Endothelial cell of umbilical vein (primary cell): ENCODE measurements at regions not wholly inside any gene's neighbourhood (a gene's known extent, or its start where the extent isn't known, plus 50 kb on each side); places are given as distances from the start of the nearest gene placed in this dataset.

Experiments used
- BruUV-seq: library from RNA; stranded (reverse); fragments of 400-500 nt; replicated peaks from 2 replicates; lab custom pipeline; 2021; lab: Mats Ljungman, UMichigan
- CTCF ChIA-PET: fragments of 300-600, 350-600 bp; sonication (Branson Sonifier 250); formaldehyde crosslinking; loops from one replicate; lab custom pipeline; 2021; ENCODE audit warnings: antibody characterized with exemption, inconsistent platforms; lab: Charles Lee
- POLR2A ChIA-PET: fragments of 300-600, 350-600 bp; sonication (Branson Sonifier 250); formaldehyde crosslinking; loops from one replicate; lab custom pipeline; 2021; ENCODE audit warnings: antibody characterized with exemption, inconsistent platforms; lab: Charles Lee
- DNase-seq: peaks from one replicate; pipeline ENCODE4 v3.0.0-alpha.2; 2011; ENCODE audit warnings: low read depth, low spot score
- FAIRE-seq: peaks from 2 replicates; lab custom pipeline; 2011; peaks lifted over from hg19 to GRCh38; lab: Jason Lieb, UNC
- H2AFZ ChIP-seq: 2 replicates; pipeline ENCODE4 v1.6.0; 2012; ENCODE audit warnings: low read depth, low read length, control low read depth, inconsistent platforms
- H3K27ac ChIP-seq: 2 replicates; pipeline ENCODE4 v1.5.1; 2011; ENCODE audit warnings: low read depth, mild to moderate bottlenecking, control low read depth, low read length, moderate library complexity; ENCODE audit not compliant: insufficient read depth
- H3K27me3 ChIP-seq, 2 experiments: 2 replicates each; pipeline versions ENCODE4 v1.6.0 to v1.6.1; 2011; ENCODE audit warnings: low read length in 2 of 2, mixed read lengths in 1 of 2; ENCODE audit not compliant: control insufficient read depth in 2 of 2, insufficient read depth in 2 of 2
- H3K36me3 ChIP-seq, 2 experiments: 2 replicates in 1 of 2; 3 replicates in 1 of 2; pipeline ENCODE4 v1.5.1; 2011; ENCODE audit warnings: low read length in 2 of 2, mild to moderate bottlenecking in 1 of 2, moderate library complexity in 1 of 2; ENCODE audit not compliant: control insufficient read depth in 2 of 2, insufficient read depth in 2 of 2; ENCODE audit errors: extremely low read depth in 1 of 2
- H3K4me1 ChIP-seq: 3 replicates; pipeline ENCODE4 v1.5.1; 2011; ENCODE audit warnings: mild to moderate bottlenecking, low read length; ENCODE audit not compliant: control insufficient read depth, insufficient read depth; ENCODE audit errors: extremely low read depth
- H3K4me2 ChIP-seq: 2 replicates; pipeline ENCODE4 v1.6.1; 2011; ENCODE audit warnings: low read length, control low read depth, mixed read lengths; ENCODE audit not compliant: insufficient read depth
- H3K4me3 ChIP-seq, 3 experiments: fragments of 200-600 bp in 1 of 3; sonication (generic), shearing (Covaris generic) in 1 of 3; replicated peaks in 1 of 3; 2 replicates each; pipeline ENCODE4 v1.5.1; 2011 to 2016; ENCODE audit warnings: control low read depth in 3 of 3, low read length in 3 of 3, mild to moderate bottlenecking in 2 of 3, inconsistent platforms in 1 of 3, low read depth in 1 of 3, moderate library complexity in 1 of 3; ENCODE audit not compliant: insufficient read depth in 1 of 3
- H3K79me2 ChIP-seq: 2 replicates; pipeline ENCODE4 v1.6.0; 2012; ENCODE audit warnings: low read length, inconsistent platforms; ENCODE audit not compliant: control insufficient read depth, insufficient read depth
- H3K9ac ChIP-seq: replicated peaks from 2 replicates; pipeline ENCODE3; 2011; ENCODE audit warnings: low read length, control low read depth; ENCODE audit not compliant: insufficient read depth; ENCODE audit errors: extremely low read depth
- H3K9me1 ChIP-seq: replicated peaks from 3 replicates; pipeline ENCODE4 v1.6.0; 2011; ENCODE audit warnings: mild to moderate bottlenecking, low read length; ENCODE audit not compliant: control insufficient read depth, insufficient read depth; ENCODE audit errors: extremely low read depth
- H3K9me3 ChIP-seq: replicated peaks from 2 replicates; pipeline ENCODE4 v1.5.1; 2012; ENCODE audit warnings: low read length, inconsistent platforms; ENCODE audit not compliant: control insufficient read depth, insufficient read depth
- H4K20me1 ChIP-seq: replicated peaks from 2 replicates; pipeline ENCODE3; 2011; ENCODE audit warnings: mild to moderate bottlenecking, low read length; ENCODE audit not compliant: control insufficient read depth, insufficient read depth; ENCODE audit errors: extremely low read depth
- CTCF ChIP-seq, 2 donors: IDR thresholded peaks; 1 replicate in 1 of 2; 2 replicates in 1 of 2; pipeline ENCODE4 v1.5.1; 2011; ENCODE audit warnings: low read length in 2 of 2, mild to moderate bottlenecking in 2 of 2, moderate library complexity in 2 of 2, control low read depth in 1 of 2, inconsistent platforms in 1 of 2, low read depth in 1 of 2; ENCODE audit not compliant: insufficient read depth in 1 of 2; ENCODE audit errors: extremely low read depth in 1 of 2
- EZH2 ChIP-seq: IDR thresholded peaks from 2 replicates; pipeline ENCODE4 v1.6.1; 2012; ENCODE audit warnings: borderline replicate concordance, low read depth, mild to moderate bottlenecking, moderate library complexity, low read length, inconsistent platforms; ENCODE audit not compliant: severe bottlenecking
- FOS ChIP-seq: IDR thresholded peaks from 2 replicates; pipeline ENCODE4 v1.6.1; 2011; ENCODE audit warnings: mild to moderate bottlenecking, low read length, moderate library complexity, borderline replicate concordance; ENCODE audit not compliant: insufficient read depth
- GATA2 ChIP-seq: IDR thresholded peaks from 2 replicates; pipeline ENCODE4 v1.7.0; 2011; ENCODE audit warnings: low read depth, mild to moderate bottlenecking, moderate library complexity, mixed read lengths, low read length; ENCODE audit not compliant: insufficient read length, insufficient read depth
- JUN ChIP-seq: IDR thresholded peaks from 2 replicates; pipeline ENCODE4 v1.6.1; 2011; ENCODE audit warnings: borderline replicate concordance, low read depth; ENCODE audit not compliant: insufficient read length, insufficient read depth
- MAX ChIP-seq: IDR thresholded peaks from 2 replicates; pipeline ENCODE4 v1.6.1; 2011; ENCODE audit not compliant: insufficient read depth, insufficient read length
- MYC ChIP-seq: IDR thresholded peaks from one replicate; pipeline ENCODE4 v1.6.1; 2011; ENCODE audit warnings: mild to moderate bottlenecking, low read depth, low read length
- POLR2A ChIP-seq: IDR thresholded peaks from 2 replicates; pipeline ENCODE4 v1.6.1; 2012; ENCODE audit warnings: low read depth, mild to moderate bottlenecking, control low read depth, low read length
- POLR2AphosphoS5 ChIP-seq: IDR thresholded peaks from 2 replicates; pipeline ENCODE4 v1.6.1; 2012; ENCODE audit warnings: low read depth, mild to moderate bottlenecking, control low read depth, low read length, moderate library complexity; ENCODE audit not compliant: insufficient read depth
- dilution Hi-C: fragments of 300-500 bp; cut with MboI; formaldehyde crosslinking; loops from one replicate; pipeline ENCODE4 v1.15.0; 2019; ENCODE audit warnings: low sequenced_read_pairs; ENCODE audit not compliant: extremely low pct_ligation_motif_present
- intact Hi-C: fragments of 100-400 bp; cut with micrococcal nuclease; formaldehyde crosslinking; loops from one replicate; pipeline ENCODE4 v1.10.0; 2022

GRCh38 chr3:168909260-168909659, 754.3 kb downstream of the MECOM start:
- Histone ChIP-seq H2AFZ (no peak overlapping the region), H3K79me2 (no peaks in the 10 kb centered on the region), H4K20me1 (no peaks in the 10 kb centered on the region), H3K4me3 (no peak overlapping the region), H3K9ac (no peak overlapping the region), H3K4me1 (no peaks in the 10 kb centered on the region), H3K27me3 (no peaks in the 10 kb centered on the region), H3K27ac (no peak overlapping the region), H3K4me2 (no peak overlapping the region), H3K9me3 (no peaks in the 10 kb centered on the region), H3K9me1 (no peaks in the 10 kb centered on the region), H3K36me3 (no peaks in the 10 kb centered on the region)
- dilution Hi-C loops, result no loop called here
- intact Hi-C loops, result no loop called here
- POLR2A ChIA-PET, result no interaction called here
- TF ChIP-seq EZH2 (no peak), JUN (no peak), POLR2AphosphoS5 (no peak), CTCF (IDR thresholded peaks at IDR 0.05; ENCODE audit: extremely low read depth in 1 of 2, insufficient read depth in 1 of 2, low read depth in 1 of 2, low read length in 2 of 2) (no peak), GATA2 (no peak), MYC (no peak), MAX (no peak), FOS (no peak), POLR2A (no peak)
- FAIRE-seq (no peak), DNase-seq (no peak)
- CTCF ChIA-PET, result interaction anchor here (1.5 kb wide), 1 partner anchor 9 kb away, joined by 4 read pairs; no protein-coding TSS in a partner anchor
- no TSS peak for BruUV-seq
